SK-N-SH (cell line): ENCODE measurements at regions not wholly inside any gene's neighbourhood (a gene's known extent, or its start where the extent isn't known, plus 50 kb on each side); places are given as distances from the start of the nearest gene placed in this dataset.

Experiments
- CTCF ChIA-PET: fragments of 300-600, 350-600 bp; formaldehyde crosslinking; extraction: SDS; loops from one replicate; lab custom pipeline; 2021; lab: Yijun Ruan, JAX
- POLR2A ChIA-PET: fragments of 350-600 bp; sonication (Branson Sonifier 250); formaldehyde crosslinking; extraction: SDS; loops from one replicate; lab custom pipeline; 2020; ENCODE audit warnings: antibody characterized with exemption, inconsistent platforms; lab: Yijun Ruan, JAX
- DNase-seq: peaks from one replicate; pipeline ENCODE4 v3.0.0; 2012
- H2AFZ ChIP-seq: fragments of 200-600 bp; sonication (generic); 2 replicates; pipeline ENCODE4 v1.8.1; 2016; ENCODE audit warnings: antibody characterized with exemption, mild to moderate bottlenecking, low read depth
- H3F3A ChIP-seq: fragments of 200-600 bp; sonication (generic); replicated peaks from 2 replicates; pipeline ENCODE3; 2016; ENCODE audit warnings: antibody characterized with exemption, mild to moderate bottlenecking; ENCODE audit not compliant: insufficient read depth
- H3K27ac ChIP-seq, 2 experiments: fragments of 200-500 bp in 1 of 2; fragments of 200-600 bp in 1 of 2; sonication (Bioruptor generic) in 1 of 2; sonication (generic), shearing (Covaris generic) in 1 of 2; 2 replicates each; pipeline versions ENCODE4 v1.5.1 to v1.6.1; 2014 to 2016; ENCODE audit warnings: low read depth in 2 of 2, inconsistent platforms in 1 of 2, low read length in 1 of 2, mild to moderate bottlenecking in 1 of 2, mixed read lengths in 1 of 2
- H3K27me3 ChIP-seq: fragments of 200-600 bp; sonication (generic), shearing (Covaris generic); 2 replicates; pipeline ENCODE4 v1.6.1; 2016; ENCODE audit warnings: mixed run types; ENCODE audit not compliant: insufficient read depth
- H3K36me3 ChIP-seq, 2 experiments: fragments of 200-500 bp in 1 of 2; fragments of 200-600 bp in 1 of 2; sonication (Bioruptor generic) in 1 of 2; sonication (generic) in 1 of 2; replicated peaks in 1 of 2; 2 replicates each; pipeline versions ENCODE3 to v1.5.1; 2014 to 2016; ENCODE audit warnings: low read length in 1 of 2, mild to moderate bottlenecking in 1 of 2; ENCODE audit not compliant: insufficient read depth in 2 of 2, control insufficient read depth in 1 of 2
- H3K4me1 ChIP-seq, 2 experiments: fragments of 200-500 bp in 1 of 2; fragments of 200-600 bp in 1 of 2; sonication (Bioruptor generic) in 1 of 2; sonication (generic), shearing (Covaris generic) in 1 of 2; 2 replicates each; pipeline versions ENCODE4 v1.5.1 to v1.6.1; 2014 to 2016; ENCODE audit warnings: low read depth in 1 of 2, low read length in 1 of 2, mixed run types in 1 of 2; ENCODE audit not compliant: insufficient read depth in 2 of 2, control insufficient read depth in 1 of 2
- H3K4me2 ChIP-seq: fragments of 200-600 bp; sonication (generic), shearing (Covaris generic); 2 replicates; pipeline ENCODE4 v1.6.1; 2017; ENCODE audit warnings: mixed run types
- H3K4me3 ChIP-seq, 2 experiments: fragments of 200-500 bp in 1 of 2; fragments of 200-600 bp in 1 of 2; sonication (Bioruptor generic) in 1 of 2; sonication (generic), shearing (Covaris generic) in 1 of 2; 2 replicates each; pipeline versions ENCODE4 v1.5.1 to v1.8.1; 2014 to 2016; ENCODE audit warnings: low read depth in 2 of 2, inconsistent platforms in 1 of 2, low read length in 1 of 2, mild to moderate bottlenecking in 1 of 2, mixed read lengths in 1 of 2, moderate library complexity in 1 of 2
- H3K79me2 ChIP-seq: fragments of 200-600 bp; sonication (generic); 2 replicates; pipeline ENCODE4 v1.8.1; 2017; ENCODE audit warnings: mild to moderate bottlenecking; ENCODE audit not compliant: insufficient read depth
- H3K9ac ChIP-seq: fragments of 200-600 bp; sonication (generic); 2 replicates; pipeline ENCODE4 v1.6.1; 2017; ENCODE audit warnings: mixed run types
- H3K9me2 ChIP-seq: fragments of 200-600 bp; sonication (generic); 2 replicates; pipeline ENCODE4 v1.6.1; 2017; ENCODE audit warnings: mixed run types
- H3K9me3 ChIP-seq: fragments of 200-600 bp; sonication (generic); 2 replicates; pipeline ENCODE4 v1.6.1; 2017; ENCODE audit warnings: mixed run types, mild to moderate bottlenecking, moderate library complexity
- H4K20me1 ChIP-seq: fragments of 200-600 bp; sonication (generic); 2 replicates; pipeline ENCODE4 v1.6.1; 2017; ENCODE audit warnings: mild to moderate bottlenecking, mixed run types; ENCODE audit not compliant: insufficient read depth
- EP300 ChIP-seq, 2 experiments: IDR thresholded peaks; 2 replicates each; pipeline versions ENCODE4 v1.4.0 to v1.6.1; 2012; ENCODE audit warnings: borderline replicate concordance in 1 of 2, low read depth in 1 of 2, low read length in 1 of 2
- FOSL2 ChIP-seq: IDR thresholded peaks from 2 replicates; pipeline ENCODE4 v1.4.0; 2012; ENCODE audit warnings: low read depth, mild to moderate bottlenecking, moderate library complexity, borderline replicate concordance
- FOXJ3 ChIP-seq: sonication (generic); formaldehyde crosslinking; IDR thresholded peaks from 2 replicates; pipeline ENCODE4 v1.5.1; 2020; ENCODE audit warnings: mild to moderate bottlenecking, missing genetic modification reagents
- GABPA ChIP-seq: IDR thresholded peaks from 2 replicates; pipeline ENCODE4 v1.4.0; 2012; ENCODE audit warnings: low read depth, mild to moderate bottlenecking
- GATA2 ChIP-seq: sonication (generic); formaldehyde crosslinking; IDR thresholded peaks from 2 replicates; pipeline ENCODE4 v1.5.0; 2020; ENCODE audit warnings: mild to moderate bottlenecking, missing genetic modification reagents
- NRF1 ChIP-seq: IDR thresholded peaks from 2 replicates; pipeline ENCODE4 v1.6.1; 2012; ENCODE audit warnings: low read depth, mild to moderate bottlenecking, low read length
- RAD21 ChIP-seq: IDR thresholded peaks from 2 replicates; pipeline ENCODE4 v1.6.1; 2012; ENCODE audit warnings: mild to moderate bottlenecking, low read length
- RCOR1 ChIP-seq: fragments of 150-350 bp; IDR thresholded peaks from 2 replicates; pipeline ENCODE4 v1.6.1; 2017; ENCODE audit warnings: antibody characterized with exemption, low read length
- SIN3A ChIP-seq: IDR thresholded peaks from 2 replicates; pipeline ENCODE4 v1.6.1; 2012; ENCODE audit warnings: low read depth, mild to moderate bottlenecking, low read length, moderate library complexity, borderline replicate concordance
- SMC3 ChIP-seq: IDR thresholded peaks from 2 replicates; pipeline ENCODE4 v1.6.1; 2012; ENCODE audit warnings: low read depth, low read length, improper control_type of control experiment
- TAF1 ChIP-seq: IDR thresholded peaks from 2 replicates; pipeline ENCODE4 v1.6.1; 2012; ENCODE audit warnings: low read depth, mild to moderate bottlenecking, low read length, moderate library complexity, borderline replicate concordance
- YY1 ChIP-seq: IDR thresholded peaks from 2 replicates; pipeline ENCODE4 v1.4.0; 2012; ENCODE audit warnings: low read depth, mild to moderate bottlenecking
- ZBTB33 ChIP-seq: IDR thresholded peaks from 2 replicates; pipeline ENCODE4 v1.4.0; 2012; ENCODE audit warnings: low read depth, borderline replicate concordance
- WGBS: methylation state at CpG from one replicate; pipeline ENCODE4 v1.1.6; 2017; ENCODE audit warnings: low lambda C conversion rate; 5-methylcytosine and 5-hydroxymethylcytosine counted together
- TF ChIP-seq, protein P1 (sequence below): IDR thresholded peaks from 2 replicates; pipeline ENCODE4 v1.4.0; 2012; ENCODE audit warnings: low read depth
- TF ChIP-seq, protein P2 (sequence below): IDR thresholded peaks from 2 replicates; pipeline ENCODE4 v1.4.0; 2012; ENCODE audit warnings: low read depth, borderline replicate concordance

- H3K4me1 ChIP-seq, result no peaks in the 10 kb centered on the region
- no peaks in the 10 kb centered on the region for H3F3A ChIP-seq
- no peak overlapping the region for H3K4me3 ChIP-seq
- H3K27me3 ChIP-seq, result no peaks in the 10 kb centered on the region
- no peaks in the 10 kb centered on the region for H3K36me3 ChIP-seq
- no peaks in the 10 kb centered on the region for H3K79me2 ChIP-seq
- 0% methylated on average over 4 of the region's 4 CpGs for WGBS
- ChIA-PET CTCF (interaction anchor here (0.6 kb wide), 1 partner anchor 1968 kb away, joined by 3 read pairs; no protein-coding TSS in a partner anchor), POLR2A (no interaction called here)
- no peak for DNase-seq
- no peaks in the 10 kb centered on the region for H4K20me1 ChIP-seq
- H3K9me2 ChIP-seq, result no peaks in the 10 kb centered on the region
- H3K9ac ChIP-seq, result no peak overlapping the region
- TF ChIP-seq, protein P1, sequence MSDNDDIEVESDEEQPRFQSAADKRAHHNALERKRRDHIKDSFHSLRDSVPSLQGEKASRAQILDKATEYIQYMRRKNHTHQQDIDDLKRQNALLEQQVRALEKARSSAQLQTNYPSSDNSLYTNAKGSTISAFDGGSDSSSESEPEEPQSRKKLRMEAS, result no peak
- no peak for TF ChIP-seq EP300 (IDR thresholded peaks at IDR 0.05; ENCODE audit: borderline replicate concordance in 1 of 2, low read depth in 1 of 2, low read length in 1 of 2)
- TF ChIP-seq YY1, result no peak
- TF ChIP-seq GATA2, result no peak
- no peak for TF ChIP-seq RCOR1
- TF ChIP-seq GABPA, result no peak
- TF ChIP-seq FOXJ3 (CRISPR knock-in tag), result no peak
- TF ChIP-seq, protein P2, sequence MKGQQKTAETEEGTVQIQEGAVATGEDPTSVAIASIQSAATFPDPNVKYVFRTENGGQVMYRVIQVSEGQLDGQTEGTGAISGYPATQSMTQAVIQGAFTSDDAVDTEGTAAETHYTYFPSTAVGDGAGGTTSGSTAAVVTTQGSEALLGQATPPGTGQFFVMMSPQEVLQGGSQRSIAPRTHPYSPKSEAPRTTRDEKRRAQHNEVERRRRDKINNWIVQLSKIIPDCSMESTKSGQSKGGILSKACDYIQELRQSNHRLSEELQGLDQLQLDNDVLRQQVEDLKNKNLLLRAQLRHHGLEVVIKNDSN, result no peak
- no peak for TF ChIP-seq RAD21
- no peak for TF ChIP-seq NRF1
- no peak for TF ChIP-seq FOSL2
- TF ChIP-seq ZBTB33, result no peak
- no peak for TF ChIP-seq TAF1
- H3K4me2 ChIP-seq, result no peak overlapping the region
- H2AFZ ChIP-seq, result no peak overlapping the region
- peaks cover 14% of the 10 kb centered on the region; the same call in 1 of the 2 replicates for H3K9me3 ChIP-seq
- H3K27ac ChIP-seq, result no peak overlapping the region
Measured at GRCh38 chr7:63080831-63081230, 917.8 kb upstream of the ZNF722 start.

DNA sequence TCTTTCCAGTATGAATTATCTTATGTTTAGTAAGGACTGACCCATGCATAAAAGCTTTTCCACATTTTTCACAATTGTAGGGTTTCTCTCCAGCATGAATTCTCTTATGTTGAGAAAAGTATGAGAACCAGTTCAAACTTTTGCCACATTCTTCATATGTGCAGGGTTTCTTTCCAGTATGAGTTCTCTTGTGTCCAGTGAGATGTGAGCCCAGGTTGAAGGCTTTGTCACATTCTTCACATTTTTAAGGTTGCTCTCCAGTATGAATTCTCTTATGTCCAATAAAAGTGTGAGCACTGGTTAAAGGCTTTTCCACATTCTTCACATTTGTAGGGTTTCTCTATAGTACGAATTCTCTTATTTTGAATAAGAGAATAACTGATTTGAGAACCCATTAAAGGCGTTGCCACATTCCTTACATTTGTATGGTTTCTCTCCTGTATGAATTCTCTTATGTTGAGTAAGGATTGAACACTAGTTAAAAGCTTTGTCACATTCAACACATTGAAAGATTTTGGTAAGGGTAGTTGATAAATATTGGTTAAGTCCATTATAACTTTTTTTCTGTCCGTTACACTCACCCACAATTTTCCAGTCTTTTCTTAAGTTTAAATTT is 911.0 kb upstream of the ZNF722 start:
- H2AFZ ChIP-seq, result no peak overlapping the region
- WGBS, result under 1% methylated on average over 3 of the region's 3 CpGs
- no peak overlapping the region for H3K4me3 ChIP-seq
- H3K4me1 ChIP-seq, result no peaks in the 10 kb centered on the region
- no peak overlapping the region for H3K9ac ChIP-seq
- peaks cover 31% of the 10 kb centered on the region for H3K9me3 ChIP-seq
- H3K79me2 ChIP-seq, result no peaks in the 10 kb centered on the region
- POLR2A ChIA-PET, result no interaction called here
- no peaks in the 10 kb centered on the region for H3F3A ChIP-seq
- H3K27ac ChIP-seq, result no peak overlapping the region
- no peak for DNase-seq
- H3K27me3 ChIP-seq, result no peaks in the 10 kb centered on the region
- no peaks in the 10 kb centered on the region for H4K20me1 ChIP-seq
- TF ChIP-seq YY1 (no peak), SMC3 (no peak), RAD21 (no peak), SIN3A (no peak), GABPA (no peak)
- TF ChIP-seq, all 33 proteins: peak for 0
- CTCF ChIA-PET, result no interaction called here
- no peaks in the 10 kb centered on the region for H3K9me2 ChIP-seq
- no peak overlapping the region for H3K4me2 ChIP-seq
- H3K36me3 ChIP-seq, result no peaks in the 10 kb centered on the region
